Left kidney (tissue), 1 donor: ENCODE measurements at regions not wholly inside any gene's neighbourhood (a gene's known extent, or its start where the extent isn't known, plus 50 kb on each side); places are given as distances from the start of the nearest gene placed in this dataset.
"Not testable (repeated sequence)": the region's sequence is repeated elsewhere in the genome, so short reads cannot be mapped to it uniquely, and the experiment has no call there.

Experiments
- DNase-seq: peaks from one replicate; pipeline ENCODE4 v3.0.0-alpha.2; 2013

GRCh38 chr1:73475316-73475870 lies 722.6 kb downstream of the LRRIQ3 start:
- DNase-seq: peak; percentile 22

DNA sequence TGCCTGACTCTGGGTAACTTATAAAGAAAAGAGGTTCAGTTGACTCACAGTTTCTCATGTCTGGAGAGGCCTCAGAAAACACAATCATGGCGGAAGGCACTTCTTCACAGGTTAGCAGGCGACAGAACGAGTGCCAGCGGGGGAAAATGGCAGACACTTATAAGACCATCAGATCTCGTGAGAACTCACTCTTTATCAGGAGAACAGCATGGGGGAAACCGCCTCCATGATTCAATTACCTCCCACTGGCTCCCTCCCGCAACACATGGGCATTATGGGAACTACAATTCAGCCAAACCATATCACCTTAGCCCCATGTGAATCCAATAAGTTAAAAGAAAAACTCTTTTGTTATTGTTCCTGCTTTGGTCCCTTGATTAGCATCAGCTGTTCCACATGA lies 725.2 kb downstream of the LRRIQ3 start:
- DNase-seq: no peak

GRCh38 chr1:73467731-73468130 lies 730.2 kb downstream of the LRRIQ3 start:
- no peak for DNase-seq

DNA sequence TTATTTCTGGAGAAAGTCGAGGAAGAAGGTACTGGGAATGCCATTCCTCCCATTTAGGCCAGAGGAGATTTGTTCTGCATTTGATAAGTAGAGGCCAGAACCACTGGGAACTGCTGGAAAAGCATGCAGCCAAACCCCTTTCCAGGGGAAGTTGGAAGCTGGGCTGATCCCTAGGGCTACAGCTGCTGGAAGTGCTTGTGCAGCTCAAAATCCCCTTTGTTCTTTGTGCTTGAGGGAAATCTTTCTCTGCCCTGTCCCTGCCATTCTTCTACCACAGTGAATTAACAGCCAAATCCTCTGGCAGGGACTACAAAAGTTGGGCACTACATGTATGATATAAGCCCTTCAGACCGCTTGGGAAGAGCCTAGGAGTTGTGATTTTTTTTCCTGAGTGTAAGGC lies 734.1 kb downstream of the LRRIQ3 start:
- DNase-seq: no peak

- DNase-seq: no peak
These were observed 745.5 kb downstream of the LRRIQ3 start for GRCh38 chr1:73452522-73452921.

- not testable (repeated sequence) for DNase-seq
These were observed 747.3 kb downstream of the LRRIQ3 start for GRCh38 chr1:73450668-73451067.

DNA sequence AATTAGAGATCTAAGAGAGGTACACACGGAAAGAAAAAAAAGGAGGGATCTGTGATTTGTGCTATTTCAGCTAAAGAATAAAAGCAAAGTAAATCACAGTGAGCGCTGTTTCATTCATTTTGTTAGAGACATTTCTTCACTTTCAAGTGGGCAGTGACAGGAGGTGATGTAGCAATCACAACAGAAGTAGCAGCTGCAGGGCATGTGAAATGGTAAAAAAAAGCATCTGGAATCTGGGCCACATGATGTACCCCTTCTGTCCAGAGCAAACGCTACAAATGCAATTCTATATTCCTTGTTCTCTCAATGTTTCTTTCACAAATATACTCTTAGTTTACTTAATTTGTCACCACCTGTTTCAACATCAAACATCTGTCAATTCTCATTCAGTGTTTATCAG lies 786.5 kb downstream of the LRRIQ3 start:
- DNase-seq: no peak

GRCh38 chr1:73401666-73402065 lies 796.3 kb downstream of the LRRIQ3 start:
- no peak for DNase-seq

DNA sequence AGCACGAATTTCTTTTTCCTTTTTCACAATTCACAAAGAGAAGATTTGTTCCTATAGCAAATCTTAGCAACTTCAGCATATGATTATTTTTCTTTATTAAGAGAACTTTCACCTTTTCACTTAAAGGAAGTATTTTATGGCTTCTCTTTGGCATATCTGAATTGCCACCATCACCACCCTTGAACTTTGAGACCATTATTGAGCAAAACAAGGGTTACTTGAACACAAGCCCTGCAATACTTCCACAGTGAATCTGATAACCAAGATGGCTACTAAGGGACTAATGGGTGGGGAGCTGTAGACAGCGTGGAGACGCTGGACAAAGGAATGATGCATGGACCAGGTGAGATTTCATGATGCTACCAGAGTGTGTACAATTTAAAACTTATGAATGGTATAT lies 815.0 kb downstream of the LRRIQ3 start:
- no peak for DNase-seq

DNA sequence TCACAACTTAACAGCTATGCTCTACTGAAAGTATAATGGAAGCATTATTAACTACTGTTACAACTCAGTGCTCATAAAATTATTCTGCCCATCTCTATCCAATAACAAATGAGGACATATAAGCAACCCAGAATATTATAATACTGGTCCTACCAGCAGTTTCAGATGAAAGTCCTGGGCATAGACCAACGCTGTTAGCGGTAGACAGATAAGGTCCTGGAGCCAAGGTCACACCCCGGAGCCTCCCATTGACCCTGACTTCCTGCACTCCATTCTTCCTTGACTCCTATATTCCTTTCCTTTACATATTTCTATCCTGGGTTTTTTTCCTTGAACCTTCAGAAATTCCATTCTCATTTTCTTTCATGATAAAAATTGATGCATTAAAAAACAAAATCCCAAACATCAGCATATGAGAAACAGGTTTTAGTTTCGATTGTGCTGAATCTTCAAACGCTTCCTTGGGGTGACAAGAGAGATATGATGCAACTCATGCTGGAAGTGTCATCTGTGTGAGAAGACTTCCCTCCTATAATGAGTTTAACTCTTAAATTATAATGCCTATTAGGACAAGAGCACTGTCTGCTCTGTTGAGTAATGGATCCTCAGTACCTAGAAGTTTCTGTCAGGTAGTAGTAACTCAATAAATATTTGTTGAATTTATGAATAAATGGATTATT lies 831.1 kb downstream of the LRRIQ3 start:
- DNase-seq: no peak

GRCh38 chr1:73359001-73359400 lies 839.0 kb downstream of the LRRIQ3 start:
- no peak for DNase-seq

DNA sequence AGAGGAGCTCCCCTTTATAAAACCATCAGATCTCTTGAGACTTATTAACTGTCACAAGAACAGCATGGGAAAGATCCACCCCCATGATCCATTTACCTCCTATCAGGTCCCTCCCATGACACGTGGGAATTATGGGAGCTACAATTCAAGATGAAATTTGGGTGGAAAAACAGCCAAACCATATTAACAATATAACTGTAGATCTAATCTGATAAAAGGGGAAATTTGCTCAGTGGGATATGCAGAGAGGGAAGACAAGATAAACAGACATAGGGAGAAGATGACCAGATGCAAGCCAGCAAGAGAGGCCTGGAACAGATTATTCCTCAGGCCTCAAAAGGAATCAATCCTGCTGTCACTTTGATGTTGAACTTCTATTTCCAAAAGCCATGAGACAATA lies 841.5 kb downstream of the LRRIQ3 start:
- DNase-seq: no peak

GRCh38 chr1:73343947-73344346 lies 854.0 kb downstream of the LRRIQ3 start:
- DNase-seq: no peak

DNA sequence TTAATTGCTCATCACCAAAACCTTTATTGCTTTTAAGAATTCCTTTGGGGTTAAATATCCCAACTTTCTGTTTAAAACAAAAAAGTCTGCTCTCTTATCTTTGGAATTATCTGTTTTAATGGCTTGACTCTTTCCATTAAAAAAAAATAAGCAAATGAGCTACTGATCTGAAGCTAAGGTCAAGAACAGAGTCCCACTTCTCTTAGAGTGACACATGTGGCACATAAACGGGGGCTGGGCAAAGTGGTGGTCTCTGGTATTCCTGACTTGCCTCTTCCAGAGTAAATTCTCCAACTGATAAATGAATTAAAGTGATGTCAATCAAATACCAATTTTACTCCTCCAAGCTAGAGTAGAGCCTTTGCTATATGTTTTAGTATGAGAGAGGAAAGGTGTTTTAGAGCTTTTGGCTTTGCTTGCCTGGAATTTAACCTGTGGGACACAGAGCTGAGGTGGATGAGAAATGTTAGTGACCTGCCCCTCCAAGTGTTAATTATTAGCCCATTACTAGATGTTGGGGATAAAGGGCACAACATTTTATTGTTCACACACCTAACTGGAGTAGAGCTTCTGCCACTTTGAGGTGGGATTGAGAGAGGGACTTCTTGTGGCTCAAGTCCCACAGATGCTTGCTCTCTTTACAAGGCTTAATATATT lies 864.0 kb downstream of the LRRIQ3 start:
- no peak for DNase-seq

GRCh38 chr1:73331726-73332125 lies 866.2 kb downstream of the LRRIQ3 start:
- DNase-seq: no peak

GRCh38 chr1:73327998-73328397 lies 870.0 kb downstream of the LRRIQ3 start:
- no peak for DNase-seq

- no peak for DNase-seq
These were observed 870.7 kb downstream of the LRRIQ3 start for GRCh38 chr1:73327180-73327793.

GRCh38 chr1:73326663-73327062 lies 871.3 kb downstream of the LRRIQ3 start:
- no peak for DNase-seq

GRCh38 chr1:73310797-73311381 lies 887.1 kb downstream of the LRRIQ3 start:
- DNase-seq: no peak

- DNase-seq: no peak
These were observed 890.9 kb downstream of the LRRIQ3 start for GRCh38 chr1:73306899-73307555.

GRCh38 chr1:73273886-73274285 lies 924.1 kb downstream of the LRRIQ3 start:
- DNase-seq: no peak

GRCh38 chr1:73245196-73245595 lies 952.8 kb downstream of the LRRIQ3 start:
- DNase-seq: not testable (repeated sequence)
